Activated T-helper 2 cell treated with anti-CD3 and anti-CD28 coated beads, Interferon-gamma antibody, Interleukin-2, Interleukin-4, amounts not matched to agents 10 μg/mL and 5 μg/mL and 100 μg/mL, durations not matched to agents 14 hours and 24 hours and 36 hours (primary cell): ENCODE measurements at regions not wholly inside any gene's neighbourhood (a gene's known extent, or its start where the extent isn't known, plus 50 kb on each side); places are given as distances from the start of the nearest gene placed in this dataset.

Experiments
- DNase-seq: peaks from one replicate; pipeline ENCODE4 v3.0.0; 2021; ENCODE audit warnings: low spot score
- H3K27ac Mint-ChIP-seq: one replicate; pipeline ENCODE4 v1.8.0; 2021; ENCODE audit warnings: mixed read lengths
- H3K27me3 Mint-ChIP-seq: one replicate; pipeline ENCODE4 v1.8.0; 2021; ENCODE audit warnings: low read depth, mixed read lengths
- H3K36me3 Mint-ChIP-seq: one replicate; pipeline ENCODE4 v1.8.0; 2021; ENCODE audit warnings: low read depth, mixed read lengths
- H3K4me1 Mint-ChIP-seq: one replicate; pipeline ENCODE4 v1.8.0; 2021; ENCODE audit warnings: low read depth, mixed read lengths
- H3K4me3 Mint-ChIP-seq: one replicate; pipeline ENCODE4 v1.8.0; 2021; ENCODE audit warnings: low read depth, mild to moderate bottlenecking, moderate library complexity, mixed read lengths
- H3K9me3 Mint-ChIP-seq: one replicate; pipeline ENCODE4 v1.8.0; 2021; ENCODE audit warnings: mixed read lengths
- intact Hi-C: fragments of 100-400 bp; cut with micrococcal nuclease; formaldehyde crosslinking; loops from one replicate; pipeline ENCODE4 v1.15.1; 2023

- Mint-ChIP-seq H3K27ac (no peak overlapping the region), H3K36me3 (no peaks in the 10 kb centered on the region), H3K4me3 (no peak overlapping the region), H3K4me1 (no peaks in the 10 kb centered on the region), H3K9me3 (peaks cover 3% of the 10 kb centered on the region), H3K27me3 (no peaks in the 10 kb centered on the region)
- DNase-seq: no peak
- intact Hi-C loops: no loop called here
These were observed 1149.0 kb downstream of the EFNA5 start for GRCh38 chr5:106521701-106522100.

DNA sequence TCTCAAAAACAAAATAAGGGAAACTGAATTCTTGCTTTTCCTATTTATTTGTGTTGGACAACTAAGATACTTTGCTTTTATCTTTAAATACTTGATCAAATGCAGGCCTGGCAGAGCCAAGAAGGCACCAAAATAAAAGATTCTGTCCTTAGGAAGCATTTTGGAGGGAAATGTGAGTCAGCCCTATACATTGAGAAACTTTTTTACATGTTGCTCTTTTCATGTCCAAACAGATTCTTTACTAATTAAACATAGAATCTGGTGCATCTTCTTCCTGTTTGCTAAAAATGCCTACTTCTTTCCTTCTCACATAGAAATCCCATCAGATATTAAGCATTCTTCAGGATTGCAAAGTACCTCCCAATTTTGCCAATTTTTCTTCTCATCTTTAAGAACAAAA lies 1160.4 kb downstream of the EFNA5 start:
- H3K4me1 Mint-ChIP-seq: no peaks in the 10 kb centered on the region
- no peak for DNase-seq
- peaks cover 14% of the 10 kb centered on the region for H3K9me3 Mint-ChIP-seq
- H3K27ac Mint-ChIP-seq: no peak overlapping the region
- H3K4me3 Mint-ChIP-seq: no peak overlapping the region
- H3K36me3 Mint-ChIP-seq: no peaks in the 10 kb centered on the region
- intact Hi-C loops: no loop called here
- no peaks in the 10 kb centered on the region for H3K27me3 Mint-ChIP-seq

- Mint-ChIP-seq H3K27me3 (no peaks in the 10 kb centered on the region), H3K36me3 (no peaks in the 10 kb centered on the region), H3K27ac (no peak overlapping the region), H3K4me1 (no peaks in the 10 kb centered on the region), H3K4me3 (no peak overlapping the region), H3K9me3 (peaks cover 10% of the 10 kb centered on the region)
- no peak for DNase-seq
- intact Hi-C loops: no loop called here
These were observed 1161.8 kb downstream of the EFNA5 start for GRCh38 chr5:106508894-106509293.

DNA sequence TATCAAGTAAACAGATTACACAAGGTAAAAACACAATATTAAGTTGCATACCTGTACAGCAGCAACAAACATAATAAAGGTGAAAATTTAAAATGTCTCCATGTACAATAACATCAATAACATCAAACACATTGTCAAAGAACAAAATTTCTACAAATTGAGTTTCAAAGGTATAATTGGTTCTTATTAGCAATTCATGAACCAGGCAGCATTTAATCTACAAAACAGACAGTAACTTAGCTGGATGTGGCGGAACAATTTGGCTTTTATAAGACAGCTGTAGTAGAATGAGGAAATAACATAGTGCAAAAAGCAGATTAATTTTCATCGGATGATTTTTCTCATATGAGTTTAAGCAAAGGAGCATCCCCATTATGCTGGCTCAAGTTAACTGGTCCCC lies 1176.8 kb downstream of the EFNA5 start:
- Mint-ChIP-seq H3K9me3 (peaks cover 19% of the 10 kb centered on the region), H3K27me3 (no peaks in the 10 kb centered on the region), H3K4me3 (no peak overlapping the region), H3K4me1 (no peaks in the 10 kb centered on the region), H3K36me3 (no peaks in the 10 kb centered on the region), H3K27ac (no peak overlapping the region)
- intact Hi-C loops: no loop called here
- no peak for DNase-seq

DNA sequence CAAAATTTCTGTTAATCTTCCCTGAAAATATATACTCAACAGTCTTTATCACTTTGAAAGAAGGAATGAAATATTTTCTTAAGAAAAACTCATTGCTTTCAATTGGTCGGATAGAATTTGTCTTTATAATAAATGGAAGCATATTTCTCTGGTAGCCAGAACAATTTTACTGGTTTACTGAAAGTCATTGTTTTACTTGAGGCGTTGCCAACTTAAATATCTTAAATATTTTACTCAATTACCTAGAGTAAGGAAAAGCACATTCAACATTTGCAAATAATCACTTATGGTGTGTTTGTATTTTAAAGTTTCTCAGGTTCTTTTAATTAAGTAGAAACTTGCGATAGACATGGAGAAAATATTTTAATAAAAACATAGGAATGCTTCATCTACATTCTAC lies 1181.7 kb downstream of the EFNA5 start:
- Mint-ChIP-seq H3K4me1 (no peaks in the 10 kb centered on the region), H3K9me3 (peaks cover 4% of the 10 kb centered on the region), H3K27ac (no peak overlapping the region), H3K27me3 (no peaks in the 10 kb centered on the region), H3K36me3 (no peaks in the 10 kb centered on the region), H3K4me3 (no peak overlapping the region)
- no peak for DNase-seq
- intact Hi-C loops: no loop called here

- DNase-seq: no peak
- Mint-ChIP-seq H3K27ac (no peak overlapping the region), H3K27me3 (no peaks in the 10 kb centered on the region), H3K4me1 (no peaks in the 10 kb centered on the region), H3K9me3 (peaks cover 5% of the 10 kb centered on the region), H3K4me3 (no peak overlapping the region), H3K36me3 (no peaks in the 10 kb centered on the region)
- intact Hi-C loops: no loop called here
These were observed 1182.3 kb downstream of the EFNA5 start for GRCh38 chr5:106488407-106488806.

- no peak overlapping the region for H3K4me3 Mint-ChIP-seq
- DNase-seq: no peak
- intact Hi-C loops: no loop called here
- no peaks in the 10 kb centered on the region for H3K27me3 Mint-ChIP-seq
- H3K4me1 Mint-ChIP-seq: no peaks in the 10 kb centered on the region
- peaks cover 7% of the 10 kb centered on the region for H3K9me3 Mint-ChIP-seq
- H3K27ac Mint-ChIP-seq: no peak overlapping the region
- H3K36me3 Mint-ChIP-seq: no peaks in the 10 kb centered on the region
These were observed 1189.4 kb downstream of the EFNA5 start for GRCh38 chr5:106481374-106481773.

- intact Hi-C loops: no loop called here
These were observed 1194.1 kb downstream of the EFNA5 start for GRCh38 chr5:106476630-106477029.

DNA sequence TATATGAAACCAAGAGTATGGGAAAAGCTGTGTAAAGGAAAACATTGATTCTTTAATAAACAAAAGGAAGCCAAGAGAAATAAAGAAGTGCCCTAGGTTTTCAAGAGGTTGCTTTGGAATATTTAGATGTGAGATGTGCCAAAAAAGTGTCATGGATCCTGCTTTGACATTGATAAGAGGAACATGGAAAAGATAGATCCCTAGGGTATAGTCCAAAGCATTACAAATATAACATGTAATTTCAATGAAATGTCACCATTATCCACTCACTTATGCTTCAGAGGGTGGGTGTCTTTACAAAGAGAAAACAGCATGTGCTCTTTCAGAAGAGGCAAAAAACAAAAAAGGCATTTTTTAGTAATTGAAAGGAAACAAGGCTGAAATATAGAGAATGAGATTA lies 1196.7 kb downstream of the EFNA5 start:
- Mint-ChIP-seq H3K4me3 (no peak overlapping the region), H3K27me3 (no peaks in the 10 kb centered on the region), H3K27ac (no peak overlapping the region), H3K9me3 (peaks cover 9% of the 10 kb centered on the region), H3K36me3 (no peaks in the 10 kb centered on the region), H3K4me1 (no peaks in the 10 kb centered on the region)
- intact Hi-C loops: no loop called here
- no peak for DNase-seq

More at GRCh38 chr5:106476630-106477029, 1194.1 kb downstream of the EFNA5 start:
- H3K4me3 Mint-ChIP-seq: no peak overlapping the region
- H3K4me1 Mint-ChIP-seq: no peaks in the 10 kb centered on the region
- DNase-seq: no peak
- H3K9me3 Mint-ChIP-seq: no peaks in the 10 kb centered on the region
- H3K27ac Mint-ChIP-seq: no peak overlapping the region
- H3K27me3 Mint-ChIP-seq: no peaks in the 10 kb centered on the region
- H3K36me3 Mint-ChIP-seq: no peaks in the 10 kb centered on the region

DNA sequence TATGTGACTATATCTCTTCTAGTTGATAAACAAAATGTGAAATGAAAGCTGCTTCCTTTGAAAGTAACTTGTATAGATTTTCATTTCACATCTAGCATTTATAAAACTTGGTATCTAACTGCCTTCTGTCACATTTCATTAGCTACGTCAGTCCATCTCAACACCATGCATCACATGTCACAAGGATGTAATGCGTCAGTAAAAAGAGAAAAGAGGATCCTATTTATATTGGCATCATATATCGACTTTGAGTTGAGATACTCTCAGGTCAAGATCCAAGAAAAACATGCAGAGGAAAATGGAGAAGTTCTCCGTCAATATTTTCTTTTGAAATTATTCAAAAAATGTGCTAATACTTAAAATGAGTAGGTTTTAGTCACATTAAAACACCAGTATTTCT lies 1211.2 kb downstream of the EFNA5 start:
- H3K27me3 Mint-ChIP-seq: no peaks in the 10 kb centered on the region
- peaks cover 7% of the 10 kb centered on the region for H3K9me3 Mint-ChIP-seq
- no peak overlapping the region for H3K4me3 Mint-ChIP-seq
- H3K36me3 Mint-ChIP-seq: no peaks in the 10 kb centered on the region
- H3K4me1 Mint-ChIP-seq: no peaks in the 10 kb centered on the region
- no peak overlapping the region for H3K27ac Mint-ChIP-seq
- DNase-seq: no peak
- intact Hi-C loops: no loop called here

DNA sequence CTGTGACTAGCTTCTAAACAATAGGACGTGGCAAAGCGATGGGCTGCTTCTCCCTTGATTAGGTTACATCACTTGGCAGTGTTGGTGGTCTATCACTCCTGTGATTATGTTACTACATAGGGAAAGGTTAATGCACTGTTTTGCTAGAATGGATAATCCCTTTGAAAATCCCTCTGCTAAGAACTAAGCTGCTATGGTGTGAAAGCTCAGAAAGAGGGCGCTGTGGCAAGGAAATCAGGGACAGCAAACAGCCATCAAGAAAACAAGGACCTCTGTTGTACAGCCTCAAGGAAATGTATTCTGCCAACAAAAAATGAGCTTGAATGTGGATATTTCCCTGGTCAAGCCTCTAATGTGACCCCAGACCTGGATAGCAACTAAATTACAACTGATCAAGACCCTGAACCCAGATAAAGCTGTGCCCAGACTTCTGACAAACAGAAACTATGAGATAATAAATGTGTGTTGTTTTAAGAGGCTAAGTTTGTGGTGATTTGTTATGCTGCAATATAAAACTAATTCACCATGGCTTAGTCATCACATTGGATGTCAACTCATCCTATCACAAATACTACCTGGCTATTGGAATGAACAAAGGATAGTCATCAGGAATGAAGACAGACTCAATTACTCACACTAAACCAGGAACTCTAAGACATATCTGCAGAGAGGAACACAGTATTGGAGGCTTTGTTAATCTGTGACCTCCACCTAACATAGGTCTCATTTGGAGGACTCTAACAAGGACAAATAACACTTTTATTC lies 1215.9 kb downstream of the EFNA5 start:
- Mint-ChIP-seq H3K27me3 (no peaks in the 10 kb centered on the region), H3K36me3 (no peaks in the 10 kb centered on the region), H3K9me3 (no peaks in the 10 kb centered on the region), H3K4me1 (no peaks in the 10 kb centered on the region), H3K4me3 (no peak overlapping the region), H3K27ac (no peak overlapping the region)
- no peak for DNase-seq
- intact Hi-C loops: no loop called here

- H3K27me3 Mint-ChIP-seq: no peaks in the 10 kb centered on the region
- H3K36me3 Mint-ChIP-seq: no peaks in the 10 kb centered on the region
- H3K9me3 Mint-ChIP-seq: no peaks in the 10 kb centered on the region
- H3K4me1 Mint-ChIP-seq: no peaks in the 10 kb centered on the region
- DNase-seq: no peak
- no peak overlapping the region for H3K4me3 Mint-ChIP-seq
- intact Hi-C loops: no loop called here
- H3K27ac Mint-ChIP-seq: no peak overlapping the region
These were observed 1216.7 kb downstream of the EFNA5 start for GRCh38 chr5:106454050-106454449.

DNA sequence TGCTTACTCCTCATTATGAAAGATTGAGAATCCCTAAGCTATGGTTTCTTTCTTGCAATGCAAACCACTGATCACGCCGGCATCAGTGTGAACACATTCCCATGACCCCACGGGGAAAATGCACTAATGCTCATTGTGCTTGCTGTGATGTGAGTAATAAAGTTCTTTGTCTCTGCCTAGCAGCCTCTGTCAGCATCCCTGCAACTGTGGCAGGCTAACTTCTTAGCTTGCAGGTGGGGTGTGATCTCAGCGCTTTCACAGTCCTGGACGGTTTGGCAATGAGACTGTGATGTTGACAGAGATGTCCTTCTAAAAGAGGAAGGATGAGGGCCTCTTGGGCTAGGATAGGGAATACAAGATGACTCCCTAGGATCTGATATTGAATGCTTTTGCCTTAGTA lies 1218.7 kb downstream of the EFNA5 start:
- Mint-ChIP-seq H3K9me3 (no peaks in the 10 kb centered on the region), H3K27me3 (no peaks in the 10 kb centered on the region), H3K4me1 (no peaks in the 10 kb centered on the region), H3K4me3 (no peak overlapping the region), H3K27ac (no peak overlapping the region), H3K36me3 (no peaks in the 10 kb centered on the region)
- intact Hi-C loops: no loop called here
- no peak for DNase-seq

- Mint-ChIP-seq H3K4me1 (no peaks in the 10 kb centered on the region), H3K27ac (no peak overlapping the region), H3K4me3 (no peak overlapping the region), H3K9me3 (no peaks in the 10 kb centered on the region), H3K27me3 (no peaks in the 10 kb centered on the region), H3K36me3 (no peaks in the 10 kb centered on the region)
- DNase-seq: no peak
- intact Hi-C loops: no loop called here
These were observed 1227.0 kb downstream of the EFNA5 start for GRCh38 chr5:106443746-106444145.
